GM12891 (cell line): ENCODE measurements at regions not wholly inside any gene's neighbourhood (a gene's known extent, or its start where the extent isn't known, plus 50 kb on each side); places are given as distances from the start of the nearest gene placed in this dataset.
"Not testable (repeated sequence)": the region's sequence is repeated elsewhere in the genome, so short reads cannot be mapped to it uniquely, and the experiment has no call there.

Source experiments
- POLR2A ChIP-seq: IDR thresholded peaks from 2 replicates; pipeline ENCODE4 v1.6.1; 2011; ENCODE audit warnings: low read depth, low read length, control low read depth
- POU2F2 ChIP-seq: IDR thresholded peaks from 2 replicates; pipeline ENCODE4 v1.6.1; 2011; ENCODE audit warnings: low read depth, mild to moderate bottlenecking, control low read depth, low read length, moderate library complexity

- not testable (repeated sequence) for TF ChIP-seq POU2F2, POLR2A
Measured at GRCh38 chrX:73911946-73912345, 59.4 kb upstream of the XIST start.
